HG03060 (cell line): ENCODE measurements at regions not wholly inside any gene's neighbourhood (a gene's known extent, or its start where the extent isn't known, plus 50 kb on each side); places are given as distances from the start of the nearest gene placed in this dataset.
"Not testable (repeated sequence)": the region's sequence is repeated elsewhere in the genome, so short reads cannot be mapped to it uniquely, and the experiment has no call there.

Experiments
- ATAC-seq: cut with Tn5 transposase; IDR thresholded peaks from one replicate; pipeline ENCODE4 v1.9.1; 2021; ENCODE audit warnings: low read depth, moderate number of reproducible peaks; ENCODE audit not compliant: unreplicated experiment

GRCh38 chrX:7640392-7640791 is 202.6 kb upstream of the VCX start:
- ATAC-seq = no peak

- ATAC-seq = no peak
These were observed 204.8 kb upstream of the VCX start for GRCh38 chrX:7638078-7638710.

- no peak for ATAC-seq
These were observed 205.9 kb upstream of the VCX start for GRCh38 chrX:7637066-7637465.

GRCh38 chrX:7635604-7636003 is 207.4 kb upstream of the VCX start:
- ATAC-seq = no peak

GRCh38 chrX:7620560-7620959 is 222.4 kb upstream of the VCX start:
- no peak for ATAC-seq

- no peak for ATAC-seq
These were observed 225.0 kb upstream of the VCX start for GRCh38 chrX:7617994-7618393.

GRCh38 chrX:7614616-7615015 is 228.4 kb upstream of the VCX start:
- no peak for ATAC-seq

- ATAC-seq = not testable (repeated sequence)
These were observed 234.3 kb upstream of the VCX start for GRCh38 chrX:7608625-7609024.

- ATAC-seq = no peak
These were observed 236.8 kb upstream of the VCX start for GRCh38 chrX:7606039-7606652.

GRCh38 chrX:7603387-7603786 is 239.6 kb upstream of the VCX start:
- no peak for ATAC-seq

- no peak for ATAC-seq
These were observed 246.1 kb upstream of the VCX start for GRCh38 chrX:7596822-7597221.

GRCh38 chrX:7593370-7593769 is 249.6 kb upstream of the VCX start:
- ATAC-seq = not testable (repeated sequence)

- no peak for ATAC-seq
These were observed 256.8 kb upstream of the VCX start for GRCh38 chrX:7586126-7586525.

- no peak for ATAC-seq
These were observed 260.8 kb upstream of the VCX start for GRCh38 chrX:7582191-7582590.

- no peak for ATAC-seq
These were observed 262.8 kb upstream of the VCX start for GRCh38 chrX:7580127-7580526.

GRCh38 chrX:7574325-7574724 is 268.6 kb upstream of the VCX start:
- no peak for ATAC-seq

- ATAC-seq = no peak
These were observed 272.4 kb upstream of the VCX start for GRCh38 chrX:7570432-7571029.

- no peak for ATAC-seq
These were observed 274.4 kb upstream of the VCX start for GRCh38 chrX:7568597-7568996.

- ATAC-seq = no peak
These were observed 274.8 kb upstream of the VCX start for GRCh38 chrX:7568130-7568529.

GRCh38 chrX:7552760-7553159 is 290.2 kb upstream of the VCX start:
- ATAC-seq = no peak

GRCh38 chrX:7546551-7547080 is 296.4 kb upstream of the VCX start:
- ATAC-seq = no peak

- ATAC-seq = no peak
These were observed 297.4 kb upstream of the VCX start for GRCh38 chrX:7545564-7545963.
